ENCODE measurements at regions not wholly inside any gene's neighbourhood (a gene's known extent, or its start where the extent isn't known, plus 50 kb on each side); places are given as distances from the start of the nearest gene placed in this dataset.
A peak's percentile ranks its signal among the peaks of the same experiment; 100 is the strongest.

DNA sequence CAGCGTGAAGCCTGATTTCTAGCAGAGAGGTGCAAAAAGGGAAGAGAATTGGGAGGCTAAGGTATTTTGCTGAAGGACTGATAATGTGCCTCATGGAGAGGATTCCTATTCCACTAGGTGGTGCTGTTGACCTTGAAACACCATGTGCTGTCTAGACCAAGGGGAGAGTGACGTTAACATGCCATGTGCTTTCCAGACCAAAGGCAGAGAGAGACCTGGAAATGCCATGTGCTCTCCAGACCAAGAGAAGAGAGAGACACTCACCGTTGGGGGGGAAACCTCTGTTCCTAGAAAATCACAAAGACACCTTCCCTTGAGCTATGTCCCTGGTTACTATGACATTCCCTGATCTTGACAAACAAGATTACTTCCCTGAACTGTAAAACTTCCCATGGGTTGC is 286.0 kb upstream of the TUSC1 start:
- H3K4me1 ChIP-seq (ENCODE audit: control insufficient read depth, insufficient read depth, low read length) = no peaks in the 10 kb centered on the region
- ATAC-seq (no peak), DNase-seq (ENCODE audit: low read depth, low spot score) (peak; percentile 2)
- BruUV-seq (replicated peaks) = no TSS peak
- ChIA-PET POLR2A (no interaction called here), CTCF (no interaction called here)
- no peak overlapping the region for H3K4me3 ChIP-seq (ENCODE audit: low read depth in 2 of 2, low read length in 2 of 2)
- H3K27me3 ChIP-seq (ENCODE audit: control insufficient read depth, insufficient read depth, low read length) = no peaks in the 10 kb centered on the region
- H3K36me3 ChIP-seq (ENCODE audit: control insufficient read depth, insufficient read depth, low read length) = no peaks in the 10 kb centered on the region
- no peaks in the 10 kb centered on the region for H3K9me3 ChIP-seq (ENCODE audit: control insufficient read depth, insufficient read depth, low read depth, low read length)
- in situ Hi-C loops (cut with HindIII; ENCODE audit: low pct_unique_long_range_greater_than_20kb, low sequenced_read_pairs) (no loop called here), intact Hi-C loops (cut with micrococcal nuclease; ENCODE audit: unreplicated experiment) (loop anchor here (10.0 kb wide), 1 partner anchor 361 kb away; no protein-coding TSS in a partner anchor)
- no peak overlapping the region for H3K27ac ChIP-seq (ENCODE audit: low read length)
- TF ChIP-seq, protein P1, sequence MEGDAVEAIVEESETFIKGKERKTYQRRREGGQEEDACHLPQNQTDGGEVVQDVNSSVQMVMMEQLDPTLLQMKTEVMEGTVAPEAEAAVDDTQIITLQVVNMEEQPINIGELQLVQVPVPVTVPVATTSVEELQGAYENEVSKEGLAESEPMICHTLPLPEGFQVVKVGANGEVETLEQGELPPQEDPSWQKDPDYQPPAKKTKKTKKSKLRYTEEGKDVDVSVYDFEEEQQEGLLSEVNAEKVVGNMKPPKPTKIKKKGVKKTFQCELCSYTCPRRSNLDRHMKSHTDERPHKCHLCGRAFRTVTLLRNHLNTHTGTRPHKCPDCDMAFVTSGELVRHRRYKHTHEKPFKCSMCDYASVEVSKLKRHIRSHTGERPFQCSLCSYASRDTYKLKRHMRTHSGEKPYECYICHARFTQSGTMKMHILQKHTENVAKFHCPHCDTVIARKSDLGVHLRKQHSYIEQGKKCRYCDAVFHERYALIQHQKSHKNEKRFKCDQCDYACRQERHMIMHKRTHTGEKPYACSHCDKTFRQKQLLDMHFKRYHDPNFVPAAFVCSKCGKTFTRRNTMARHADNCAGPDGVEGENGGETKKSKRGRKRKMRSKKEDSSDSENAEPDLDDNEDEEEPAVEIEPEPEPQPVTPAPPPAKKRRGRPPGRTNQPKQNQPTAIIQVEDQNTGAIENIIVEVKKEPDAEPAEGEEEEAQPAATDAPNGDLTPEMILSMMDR (IDR thresholded peaks at IDR 0.05) = 0 out of 2 replicates have a peak, but pooled peaks have one; percentile 15
- TF ChIP-seq TCF7L2 (IDR thresholded peaks at IDR 0.05; ENCODE audit: low read depth, low read length) = no peak

DNA sequence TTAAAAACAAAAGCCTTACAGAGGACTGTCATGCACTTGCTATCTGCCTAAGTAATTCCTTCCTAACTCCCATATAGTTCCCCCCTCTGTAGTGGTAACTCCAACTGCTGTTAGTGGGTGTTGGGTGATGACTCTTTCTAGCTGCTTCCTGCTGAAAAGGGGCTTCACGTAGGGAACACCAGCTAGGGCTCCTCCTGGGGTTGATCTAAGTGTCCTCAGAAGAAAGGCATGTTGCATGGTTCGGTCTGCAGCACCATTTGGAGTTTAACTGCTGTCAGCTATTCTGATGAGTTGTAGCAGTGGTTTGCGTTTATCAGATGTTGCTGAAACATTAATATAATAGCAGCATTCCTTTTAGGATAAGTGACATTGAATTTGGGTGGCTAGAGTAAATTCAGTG is 281.9 kb upstream of the TUSC1 start:
- Histone ChIP-seq H3K4me1 (ENCODE audit: control insufficient read depth, insufficient read depth, low read length) (no peaks in the 10 kb centered on the region), H3K36me3 (ENCODE audit: control insufficient read depth, insufficient read depth, low read length) (no peaks in the 10 kb centered on the region), H3K27me3 (ENCODE audit: control insufficient read depth, insufficient read depth, low read length) (no peaks in the 10 kb centered on the region), H3K4me3 (ENCODE audit: low read depth in 2 of 2, low read length in 2 of 2) (no peak overlapping the region), H3K9me3 (ENCODE audit: control insufficient read depth, insufficient read depth, low read depth, low read length) (no peaks in the 10 kb centered on the region), H3K27ac (ENCODE audit: low read length) (no peak overlapping the region)
- CTCF ChIA-PET = interaction anchor here (0.7 kb wide), 1 partner anchor 470 kb away, joined by 3 read pairs; no protein-coding TSS in a partner anchor
- no TSS peak for BruUV-seq (replicated peaks)
- POLR2A ChIA-PET = no interaction called here
- in situ Hi-C loops (cut with HindIII; ENCODE audit: low pct_unique_long_range_greater_than_20kb, low sequenced_read_pairs) (no loop called here), intact Hi-C loops (cut with micrococcal nuclease; ENCODE audit: unreplicated experiment) (loop anchor here (10.0 kb wide), 1 partner anchor 365 kb away; no protein-coding TSS in a partner anchor)
- ATAC-seq (no peak), DNase-seq (ENCODE audit: low read depth, low spot score) (no peak)
- TF ChIP-seq, protein P1 (IDR thresholded peaks at IDR 0.05) = no peak
- no peak for TF ChIP-seq TCF7L2 (IDR thresholded peaks at IDR 0.05; ENCODE audit: low read depth, low read length)
- TF ChIP-seq, protein P2, sequence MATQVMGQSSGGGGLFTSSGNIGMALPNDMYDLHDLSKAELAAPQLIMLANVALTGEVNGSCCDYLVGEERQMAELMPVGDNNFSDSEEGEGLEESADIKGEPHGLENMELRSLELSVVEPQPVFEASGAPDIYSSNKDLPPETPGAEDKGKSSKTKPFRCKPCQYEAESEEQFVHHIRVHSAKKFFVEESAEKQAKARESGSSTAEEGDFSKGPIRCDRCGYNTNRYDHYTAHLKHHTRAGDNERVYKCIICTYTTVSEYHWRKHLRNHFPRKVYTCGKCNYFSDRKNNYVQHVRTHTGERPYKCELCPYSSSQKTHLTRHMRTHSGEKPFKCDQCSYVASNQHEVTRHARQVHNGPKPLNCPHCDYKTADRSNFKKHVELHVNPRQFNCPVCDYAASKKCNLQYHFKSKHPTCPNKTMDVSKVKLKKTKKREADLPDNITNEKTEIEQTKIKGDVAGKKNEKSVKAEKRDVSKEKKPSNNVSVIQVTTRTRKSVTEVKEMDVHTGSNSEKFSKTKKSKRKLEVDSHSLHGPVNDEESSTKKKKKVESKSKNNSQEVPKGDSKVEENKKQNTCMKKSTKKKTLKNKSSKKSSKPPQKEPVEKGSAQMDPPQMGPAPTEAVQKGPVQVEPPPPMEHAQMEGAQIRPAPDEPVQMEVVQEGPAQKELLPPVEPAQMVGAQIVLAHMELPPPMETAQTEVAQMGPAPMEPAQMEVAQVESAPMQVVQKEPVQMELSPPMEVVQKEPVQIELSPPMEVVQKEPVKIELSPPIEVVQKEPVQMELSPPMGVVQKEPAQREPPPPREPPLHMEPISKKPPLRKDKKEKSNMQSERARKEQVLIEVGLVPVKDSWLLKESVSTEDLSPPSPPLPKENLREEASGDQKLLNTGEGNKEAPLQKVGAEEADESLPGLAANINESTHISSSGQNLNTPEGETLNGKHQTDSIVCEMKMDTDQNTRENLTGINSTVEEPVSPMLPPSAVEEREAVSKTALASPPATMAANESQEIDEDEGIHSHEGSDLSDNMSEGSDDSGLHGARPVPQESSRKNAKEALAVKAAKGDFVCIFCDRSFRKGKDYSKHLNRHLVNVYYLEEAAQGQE (IDR thresholded peaks at IDR 0.05; ENCODE audit: insufficient read depth in 1 of 2, low read depth in 2 of 2, low read length in 1 of 2) = no peak

- H3K4me1 ChIP-seq (ENCODE audit: control insufficient read depth, insufficient read depth, low read length) = no peaks in the 10 kb centered on the region
- no peak overlapping the region for H3K27ac ChIP-seq (ENCODE audit: low read length)
- intact Hi-C loops (cut with micrococcal nuclease; ENCODE audit: unreplicated experiment) = no loop called here
- no TSS peak for BruUV-seq (replicated peaks)
- ATAC-seq = no peak
- POLR2A ChIA-PET = no interaction called here
- no peaks in the 10 kb centered on the region for H3K36me3 ChIP-seq (ENCODE audit: control insufficient read depth, insufficient read depth, low read length)
- no peak overlapping the region for H3K4me3 ChIP-seq (ENCODE audit: low read depth in 2 of 2, low read length in 2 of 2)
- no peaks in the 10 kb centered on the region for H3K27me3 ChIP-seq (ENCODE audit: control insufficient read depth, insufficient read depth, low read length)
- in situ Hi-C loops (cut with HindIII; ENCODE audit: low pct_unique_long_range_greater_than_20kb, low sequenced_read_pairs) = no loop called here
- no peaks in the 10 kb centered on the region for H3K9me3 ChIP-seq (ENCODE audit: control insufficient read depth, insufficient read depth, low read depth, low read length)
- no peak for TF ChIP-seq POLR2AphosphoS5 (IDR thresholded peaks at IDR 0.05; ENCODE audit: low read depth, low read length)
- TF ChIP-seq, protein P2 (IDR thresholded peaks at IDR 0.05; ENCODE audit: insufficient read depth in 1 of 2, low read depth in 2 of 2, low read length in 1 of 2) = no peak
- TF ChIP-seq, protein P1 (IDR thresholded peaks at IDR 0.05) = no peak
- no peak for TF ChIP-seq TCF7L2 (IDR thresholded peaks at IDR 0.05; ENCODE audit: low read depth, low read length)
- no peak for TF ChIP-seq SIN3A (IDR thresholded peaks at IDR 0.05; ENCODE audit: borderline replicate concordance, insufficient read depth, low read depth, low read length)
- DNase-seq (ENCODE audit: low read depth, low spot score) = no peak
- CTCF ChIA-PET = no interaction called here
These were observed 276.0 kb upstream of the TUSC1 start for GRCh38 chr9:25954209-25954608.
